HEK293T (cell line): ENCODE measurements at regions not wholly inside any gene's neighbourhood (a gene's known extent, or its start where the extent isn't known, plus 50 kb on each side); places are given as distances from the start of the nearest gene placed in this dataset.

Source experiments
- BHLHE40 ChIP-seq: fragments of 450-650 bp; IDR thresholded peaks from 2 replicates; pipeline ENCODE4 v1.6.1; 2016; ENCODE audit warnings: mild to moderate bottlenecking, moderate library complexity, borderline replicate concordance
- FOXA1 ChIP-seq: fragments of 450-650 bp; IDR thresholded peaks from 2 replicates; pipeline ENCODE4 v1.6.1; 2016; ENCODE audit warnings: mild to moderate bottlenecking
- FOXK2 ChIP-seq: fragments of 450-650 bp; IDR thresholded peaks from 2 replicates; pipeline ENCODE4 v1.6.1; 2016; ENCODE audit warnings: mild to moderate bottlenecking
- FOXM1 ChIP-seq: fragments of 450-650 bp; IDR thresholded peaks from 2 replicates; pipeline ENCODE4 v1.6.1; 2017; ENCODE audit warnings: mild to moderate bottlenecking, borderline replicate concordance
- LEF1 ChIP-seq: fragments of 450-650 bp; IDR thresholded peaks from 2 replicates; pipeline ENCODE4 v1.6.1; 2017; ENCODE audit warnings: mild to moderate bottlenecking, borderline replicate concordance
- SUZ12 ChIP-seq: fragments of 450-650 bp; IDR thresholded peaks from 2 replicates; pipeline ENCODE4 v1.6.1; 2016; ENCODE audit warnings: mild to moderate bottlenecking

DNA sequence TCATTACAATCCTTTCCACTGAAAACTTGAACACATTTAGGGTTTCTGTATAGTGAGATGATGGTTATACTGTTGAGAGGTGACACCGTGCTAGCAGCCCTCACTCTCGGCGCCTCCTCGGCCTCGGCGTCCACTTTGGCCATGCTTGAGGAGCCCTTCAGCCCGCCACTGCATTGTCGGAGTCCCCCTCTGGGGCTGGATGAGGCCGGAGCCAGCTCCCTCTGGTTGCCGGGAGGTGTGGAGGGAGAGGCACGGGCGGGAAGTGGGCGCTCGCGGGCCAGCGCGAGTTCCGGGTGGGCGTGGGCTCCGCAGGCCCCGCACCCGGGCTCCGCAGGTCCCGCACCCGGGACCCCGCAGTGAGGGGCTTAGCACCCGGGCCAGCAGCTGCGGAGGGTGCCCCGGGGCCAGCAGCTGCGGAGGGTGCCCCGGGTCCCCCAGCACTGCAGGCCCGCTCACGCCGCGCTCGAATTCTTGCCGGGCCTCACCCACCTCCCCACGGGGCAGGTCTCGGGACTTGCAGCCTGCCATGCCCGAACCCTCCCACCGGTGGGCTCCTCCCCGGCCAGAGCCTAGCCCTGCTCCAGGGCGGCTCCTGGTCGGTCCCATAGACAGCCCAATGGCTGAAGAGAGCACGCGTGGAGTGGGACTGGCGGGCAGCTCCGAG, 145.9 kb upstream of the ZNF608 start:
- TF ChIP-seq FOXM1 (no peak), FOXA1 (no peak), SUZ12 (no peak), LEF1 (no peak), BHLHE40 (no peak), FOXK2 (no peak)
